ENCODE measurements at regions not wholly inside any gene's neighbourhood (a gene's known extent, or its start where the extent isn't known, plus 50 kb on each side); places are given as distances from the start of the nearest gene placed in this dataset.

GRCh38 chr10:131537281-131537680 lies 225.8 kb upstream of the TCERG1L start:
- 60% methylated on average over 1 of the region's 1 CpG; no CpG with 5 or more reads in 1 of the 2 experiments for WGBS, 2 experiments
- no peaks in the 10 kb centered on the region for H3K27me3 ChIP-seq (ENCODE audit: control insufficient read depth, insufficient read depth, low read length, poor library complexity, severe bottlenecking)
- no peaks in the 10 kb centered on the region for H3K4me1 ChIP-seq (ENCODE audit: control insufficient read depth, insufficient read depth, low read length)
- H3K36me3 ChIP-seq (ENCODE audit: control insufficient read depth, insufficient read depth, low read length) = no peaks in the 10 kb centered on the region
- no peak overlapping the region for H3K27ac ChIP-seq (ENCODE audit: insufficient read depth, low read depth, low read length, poor library complexity, severe bottlenecking)
- H3K4me3 ChIP-seq (ENCODE audit: insufficient read depth, low read depth, low read length) = no peak overlapping the region
- H3K9me3 ChIP-seq (ENCODE audit: control insufficient read depth, low read length) = no peaks in the 10 kb centered on the region

DNA sequence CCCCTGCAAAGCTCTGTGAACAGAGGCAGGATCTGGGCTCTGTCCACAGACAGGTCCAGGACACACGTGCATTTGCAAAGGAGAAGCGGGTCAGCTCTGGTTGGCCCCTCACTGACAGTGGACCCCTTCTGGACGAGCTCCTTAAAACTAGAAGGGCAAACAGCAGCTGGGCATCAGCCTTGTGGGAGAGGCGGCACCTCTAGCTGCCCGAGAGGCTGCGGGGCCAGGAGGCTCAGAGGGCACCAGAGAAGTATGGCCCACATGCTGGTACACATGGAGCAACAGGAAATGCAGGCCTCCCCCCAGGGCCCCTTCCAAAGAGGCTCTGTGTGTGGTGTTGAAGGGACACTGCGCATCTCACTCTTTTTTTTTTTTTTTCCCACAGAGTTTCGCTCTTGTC lies 233.0 kb upstream of the TCERG1L start:
- 94 to 96% methylated on average over 8 of the region's 8 CpGs for WGBS, 2 experiments
- H3K27ac ChIP-seq (ENCODE audit: insufficient read depth, low read depth, low read length, poor library complexity, severe bottlenecking) = no peak overlapping the region
- H3K4me1 ChIP-seq (ENCODE audit: control insufficient read depth, insufficient read depth, low read length) = no peaks in the 10 kb centered on the region
- no peaks in the 10 kb centered on the region for H3K9me3 ChIP-seq (ENCODE audit: control insufficient read depth, low read length)
- H3K4me3 ChIP-seq (ENCODE audit: insufficient read depth, low read depth, low read length) = no peak overlapping the region
- no peaks in the 10 kb centered on the region for H3K36me3 ChIP-seq (ENCODE audit: control insufficient read depth, insufficient read depth, low read length)
- H3K27me3 ChIP-seq (ENCODE audit: control insufficient read depth, insufficient read depth, low read length, poor library complexity, severe bottlenecking) = no peaks in the 10 kb centered on the region

DNA sequence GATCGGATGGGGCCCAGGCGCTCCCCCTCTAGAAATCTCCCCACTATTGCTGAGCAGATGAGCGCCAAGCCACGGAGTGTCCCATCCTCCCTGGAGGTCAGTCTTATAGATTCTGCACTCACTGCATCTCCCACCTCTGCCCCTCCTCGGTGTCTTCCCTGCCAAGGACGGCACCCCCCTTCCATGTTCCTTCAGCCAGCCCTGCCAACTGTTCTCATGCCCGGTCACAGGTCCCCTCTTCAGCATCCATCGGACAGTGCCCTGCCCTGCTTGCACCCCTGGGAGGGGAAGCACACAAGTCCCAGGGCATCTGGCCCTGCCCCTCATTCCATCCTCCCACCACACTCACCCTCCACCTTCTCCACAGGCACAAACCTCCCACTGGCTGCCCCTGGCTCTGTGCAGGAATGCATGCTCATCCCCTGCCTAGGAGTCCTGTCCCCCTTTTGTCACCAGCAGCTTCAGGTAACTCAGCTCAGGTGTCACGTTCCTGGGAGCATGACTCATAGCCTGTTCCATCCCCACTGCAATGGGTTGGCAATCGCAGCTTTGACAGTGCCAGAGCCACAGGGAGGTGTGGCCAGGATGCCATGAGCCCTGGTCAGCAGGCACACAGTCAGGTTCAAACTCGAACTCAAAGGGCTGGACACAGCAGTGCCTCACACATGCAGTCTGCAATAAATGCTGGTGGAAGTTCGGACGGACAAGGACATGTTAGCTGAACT lies 234.7 kb upstream of the TCERG1L start:
- no peak overlapping the region for H3K4me3 ChIP-seq (ENCODE audit: insufficient read depth, low read depth, low read length)
- no peaks in the 10 kb centered on the region for H3K4me1 ChIP-seq (ENCODE audit: control insufficient read depth, insufficient read depth, low read length)
- no peaks in the 10 kb centered on the region for H3K27me3 ChIP-seq (ENCODE audit: control insufficient read depth, insufficient read depth, low read length, poor library complexity, severe bottlenecking)
- 83 to 85% methylated on average over 13 of the region's 13 CpGs for WGBS, 2 experiments
- no peaks in the 10 kb centered on the region for H3K36me3 ChIP-seq (ENCODE audit: control insufficient read depth, insufficient read depth, low read length)
- no peaks in the 10 kb centered on the region for H3K9me3 ChIP-seq (ENCODE audit: control insufficient read depth, low read length)
- H3K27ac ChIP-seq (ENCODE audit: insufficient read depth, low read depth, low read length, poor library complexity, severe bottlenecking) = no peak overlapping the region

- H3K27me3 ChIP-seq (ENCODE audit: control insufficient read depth, insufficient read depth, low read length, poor library complexity, severe bottlenecking) = no peaks in the 10 kb centered on the region
- H3K9me3 ChIP-seq (ENCODE audit: control insufficient read depth, low read length) = no peaks in the 10 kb centered on the region
- no peak overlapping the region for H3K27ac ChIP-seq (ENCODE audit: insufficient read depth, low read depth, low read length, poor library complexity, severe bottlenecking)
- WGBS, 2 experiments = 89 to 94% methylated on average over 8 of the region's 8 CpGs
- no peaks in the 10 kb centered on the region for H3K36me3 ChIP-seq (ENCODE audit: control insufficient read depth, insufficient read depth, low read length)
- no peak overlapping the region for H3K4me3 ChIP-seq (ENCODE audit: insufficient read depth, low read depth, low read length)
- H3K4me1 ChIP-seq (ENCODE audit: control insufficient read depth, insufficient read depth, low read length) = no peaks in the 10 kb centered on the region
These were observed 235.7 kb upstream of the TCERG1L start for GRCh38 chr10:131547129-131547799.

DNA sequence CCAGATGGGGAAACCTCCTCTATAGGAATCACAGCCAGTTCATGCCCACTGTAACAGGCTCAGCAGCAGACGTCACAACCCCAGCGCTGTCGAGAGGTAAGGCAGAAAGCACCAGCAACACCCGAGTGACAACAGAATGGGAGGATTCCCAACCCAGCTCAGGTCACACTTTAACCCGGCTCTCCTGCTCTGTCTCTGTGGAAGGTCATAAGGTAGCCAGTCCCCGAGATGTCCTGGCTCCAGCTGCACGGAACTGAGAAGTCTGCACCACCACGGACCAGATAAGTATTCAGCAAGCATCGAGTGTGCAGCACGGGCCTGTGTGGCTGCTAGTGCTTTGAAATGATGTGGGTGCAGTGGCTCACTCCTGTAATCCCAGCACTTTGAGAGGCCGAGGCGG lies 236.7 kb upstream of the TCERG1L start:
- H3K27me3 ChIP-seq (ENCODE audit: control insufficient read depth, insufficient read depth, low read length, poor library complexity, severe bottlenecking) = no peaks in the 10 kb centered on the region
- 92 to 94% methylated on average over 12 of the region's 12 CpGs for WGBS, 2 experiments
- no peak overlapping the region for H3K27ac ChIP-seq (ENCODE audit: insufficient read depth, low read depth, low read length, poor library complexity, severe bottlenecking)
- H3K4me1 ChIP-seq (ENCODE audit: control insufficient read depth, insufficient read depth, low read length) = no peaks in the 10 kb centered on the region
- no peaks in the 10 kb centered on the region for H3K9me3 ChIP-seq (ENCODE audit: control insufficient read depth, low read length)
- no peak overlapping the region for H3K4me3 ChIP-seq (ENCODE audit: insufficient read depth, low read depth, low read length)
- no peaks in the 10 kb centered on the region for H3K36me3 ChIP-seq (ENCODE audit: control insufficient read depth, insufficient read depth, low read length)

- Histone ChIP-seq H3K9me3 (ENCODE audit: control insufficient read depth, low read length) (no peaks in the 10 kb centered on the region), H3K27me3 (ENCODE audit: control insufficient read depth, insufficient read depth, low read length, poor library complexity, severe bottlenecking) (no peaks in the 10 kb centered on the region), H3K36me3 (ENCODE audit: control insufficient read depth, insufficient read depth, low read length) (no peaks in the 10 kb centered on the region), H3K27ac (ENCODE audit: insufficient read depth, low read depth, low read length, poor library complexity, severe bottlenecking) (no peak overlapping the region), H3K4me3 (ENCODE audit: insufficient read depth, low read depth, low read length) (no peak overlapping the region), H3K4me1 (ENCODE audit: control insufficient read depth, insufficient read depth, low read length) (no peaks in the 10 kb centered on the region)
- 97 to 98% methylated on average over 8 of the region's 8 CpGs for WGBS, 2 experiments
These were observed 237.6 kb upstream of the TCERG1L start for GRCh38 chr10:131549116-131549515.

- WGBS, 2 experiments = 92 to 94% methylated on average over 6 of the region's 6 CpGs
- Histone ChIP-seq H3K9me3 (ENCODE audit: control insufficient read depth, low read length) (no peaks in the 10 kb centered on the region), H3K4me1 (ENCODE audit: control insufficient read depth, insufficient read depth, low read length) (no peaks in the 10 kb centered on the region), H3K27ac (ENCODE audit: insufficient read depth, low read depth, low read length, poor library complexity, severe bottlenecking) (no peak overlapping the region), H3K4me3 (ENCODE audit: insufficient read depth, low read depth, low read length) (no peak overlapping the region), H3K36me3 (ENCODE audit: control insufficient read depth, insufficient read depth, low read length) (no peaks in the 10 kb centered on the region), H3K27me3 (ENCODE audit: control insufficient read depth, insufficient read depth, low read length, poor library complexity, severe bottlenecking) (no peaks in the 10 kb centered on the region)
These were observed 241.6 kb upstream of the TCERG1L start for GRCh38 chr10:131553121-131553520.

GRCh38 chr10:131553581-131553980 lies 242.1 kb upstream of the TCERG1L start:
- Histone ChIP-seq H3K27ac (ENCODE audit: insufficient read depth, low read depth, low read length, poor library complexity, severe bottlenecking) (no peak overlapping the region), H3K9me3 (ENCODE audit: control insufficient read depth, low read length) (no peaks in the 10 kb centered on the region), H3K4me1 (ENCODE audit: control insufficient read depth, insufficient read depth, low read length) (no peaks in the 10 kb centered on the region), H3K27me3 (ENCODE audit: control insufficient read depth, insufficient read depth, low read length, poor library complexity, severe bottlenecking) (no peaks in the 10 kb centered on the region), H3K36me3 (ENCODE audit: control insufficient read depth, insufficient read depth, low read length) (no peaks in the 10 kb centered on the region), H3K4me3 (ENCODE audit: insufficient read depth, low read depth, low read length) (no peak overlapping the region)
- 93 to 94% methylated on average over 8 of the region's 8 CpGs for WGBS, 2 experiments

GRCh38 chr10:131554821-131555220 lies 243.3 kb upstream of the TCERG1L start:
- Histone ChIP-seq H3K36me3 (ENCODE audit: control insufficient read depth, insufficient read depth, low read length) (no peaks in the 10 kb centered on the region), H3K4me3 (ENCODE audit: insufficient read depth, low read depth, low read length) (no peak overlapping the region), H3K4me1 (ENCODE audit: control insufficient read depth, insufficient read depth, low read length) (peaks cover 3% of the 10 kb centered on the region), H3K27ac (ENCODE audit: insufficient read depth, low read depth, low read length, poor library complexity, severe bottlenecking) (no peak overlapping the region), H3K9me3 (ENCODE audit: control insufficient read depth, low read length) (no peaks in the 10 kb centered on the region), H3K27me3 (ENCODE audit: control insufficient read depth, insufficient read depth, low read length, poor library complexity, severe bottlenecking) (no peaks in the 10 kb centered on the region)
- 84 to 86% methylated on average over 11 of the region's 11 CpGs for WGBS, 2 experiments

GRCh38 chr10:131555406-131555805 lies 243.9 kb upstream of the TCERG1L start:
- Histone ChIP-seq H3K36me3 (ENCODE audit: control insufficient read depth, insufficient read depth, low read length) (no peaks in the 10 kb centered on the region), H3K9me3 (ENCODE audit: control insufficient read depth, low read length) (no peaks in the 10 kb centered on the region), H3K4me1 (ENCODE audit: control insufficient read depth, insufficient read depth, low read length) (peaks cover 8% of the 10 kb centered on the region), H3K27ac (ENCODE audit: insufficient read depth, low read depth, low read length, poor library complexity, severe bottlenecking) (no peak overlapping the region), H3K27me3 (ENCODE audit: control insufficient read depth, insufficient read depth, low read length, poor library complexity, severe bottlenecking) (no peaks in the 10 kb centered on the region), H3K4me3 (ENCODE audit: insufficient read depth, low read depth, low read length) (no peak overlapping the region)
- WGBS, 2 experiments = 90 to 93% methylated on average over 7 of the region's 7 CpGs
